ENCODE measurements at regions not wholly inside any gene's neighbourhood (a gene's known extent, or its start where the extent isn't known, plus 50 kb on each side); places are given as distances from the start of the nearest gene placed in this dataset.

DNA sequence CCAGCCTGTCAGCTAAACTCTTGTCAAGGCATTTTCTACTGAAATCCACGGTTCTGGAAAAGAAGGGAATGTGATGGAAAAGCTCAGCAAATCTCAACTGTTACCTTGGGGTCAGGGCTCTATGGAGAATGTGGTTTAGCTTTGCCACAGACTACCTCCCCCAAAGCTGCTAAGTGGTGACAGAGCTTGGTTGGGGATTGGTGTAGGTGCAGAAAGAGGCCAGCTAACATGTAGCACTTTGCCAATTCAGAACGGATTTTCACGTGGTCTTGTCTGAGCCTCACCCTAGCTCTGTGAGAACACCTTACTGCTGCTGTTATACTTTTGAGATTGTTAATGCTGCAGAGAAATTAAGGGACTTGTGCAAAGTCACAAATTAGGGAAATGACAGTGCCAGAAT is 331.1 kb downstream of the RND3 start:
- TF ChIP-seq, protein P1, sequence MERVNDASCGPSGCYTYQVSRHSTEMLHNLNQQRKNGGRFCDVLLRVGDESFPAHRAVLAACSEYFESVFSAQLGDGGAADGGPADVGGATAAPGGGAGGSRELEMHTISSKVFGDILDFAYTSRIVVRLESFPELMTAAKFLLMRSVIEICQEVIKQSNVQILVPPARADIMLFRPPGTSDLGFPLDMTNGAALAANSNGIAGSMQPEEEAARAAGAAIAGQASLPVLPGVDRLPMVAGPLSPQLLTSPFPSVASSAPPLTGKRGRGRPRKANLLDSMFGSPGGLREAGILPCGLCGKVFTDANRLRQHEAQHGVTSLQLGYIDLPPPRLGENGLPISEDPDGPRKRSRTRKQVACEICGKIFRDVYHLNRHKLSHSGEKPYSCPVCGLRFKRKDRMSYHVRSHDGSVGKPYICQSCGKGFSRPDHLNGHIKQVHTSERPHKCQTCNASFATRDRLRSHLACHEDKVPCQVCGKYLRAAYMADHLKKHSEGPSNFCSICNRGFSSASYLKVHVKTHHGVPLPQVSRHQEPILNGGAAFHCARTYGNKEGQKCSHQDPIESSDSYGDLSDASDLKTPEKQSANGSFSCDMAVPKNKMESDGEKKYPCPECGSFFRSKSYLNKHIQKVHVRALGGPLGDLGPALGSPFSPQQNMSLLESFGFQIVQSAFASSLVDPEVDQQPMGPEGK (CRISPR knock-in tag; IDR thresholded peaks at IDR 0.05; ENCODE audit: borderline replicate concordance) = no peak
- no peak for TF ChIP-seq RARB (CRISPR knock-in tag; IDR thresholded peaks at IDR 0.05)
- TF ChIP-seq ZFP30 (CRISPR knock-in tag; IDR thresholded peaks at IDR 0.05) = no peak
- no peak for TF ChIP-seq ISL1 (CRISPR knock-in tag; IDR thresholded peaks at IDR 0.05)
- no peak for TF ChIP-seq ARNTL (CRISPR knock-in tag; IDR thresholded peaks at IDR 0.05; ENCODE audit: borderline replicate concordance, low read depth)
- TF ChIP-seq CSDC2 (CRISPR knock-in tag; IDR thresholded peaks at IDR 0.05) = no peak
- TF ChIP-seq ZFP3 (CRISPR knock-in tag; IDR thresholded peaks at IDR 0.05) = no peak
- TF ChIP-seq ZNF565 (CRISPR knock-in tag; conservative IDR thresholded peaks at IDR 0.05; ENCODE audit: low read depth) = no peak
- TF ChIP-seq SNAI2 (CRISPR knock-in tag; IDR thresholded peaks at IDR 0.05) = no peak
- no peak for TF ChIP-seq BACH2 (CRISPR knock-in tag; IDR thresholded peaks at IDR 0.05; ENCODE audit: borderline replicate concordance)
- no peak for TF ChIP-seq ZNF70 (CRISPR knock-in tag; IDR thresholded peaks at IDR 0.05)
- TF ChIP-seq PPARA (CRISPR knock-in tag; IDR thresholded peaks at IDR 0.05; ENCODE audit: borderline replicate concordance) = no peak

Measured in SK-N-SH treated with all-trans-retinoic acid at 6 μM for 48 hours (cell line).